GM18867 (cell line): ENCODE measurements at regions not wholly inside any gene's neighbourhood (a gene's known extent, or its start where the extent isn't known, plus 50 kb on each side); places are given as distances from the start of the nearest gene placed in this dataset.

Experiments used
- ATAC-seq: cut with Tn5 transposase; IDR thresholded peaks from one replicate; pipeline ENCODE4 v1.9.1; 2021; ENCODE audit warnings: mild to moderate bottlenecking, moderate library complexity; ENCODE audit not compliant: unreplicated experiment

DNA sequence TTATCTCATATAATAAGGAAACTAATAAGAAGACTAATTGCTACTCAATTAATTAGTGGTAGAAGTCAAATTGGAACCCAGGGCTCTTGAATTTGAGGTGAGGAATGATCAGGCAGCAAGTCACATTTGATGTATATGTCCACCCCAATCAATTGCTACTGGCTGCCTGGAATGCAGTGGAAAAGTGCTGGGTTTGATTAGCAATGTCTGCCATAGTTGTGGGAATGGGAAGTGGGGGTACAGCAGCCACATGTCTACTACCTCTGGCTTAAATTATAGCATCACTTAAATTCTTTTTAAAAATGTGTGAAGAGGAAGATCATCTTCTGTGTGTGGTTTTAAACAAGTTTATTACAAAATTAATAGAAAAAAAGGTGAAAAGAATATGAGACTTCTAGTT is 50.8 kb upstream of the NAV2 start:
- no peak for ATAC-seq

DNA sequence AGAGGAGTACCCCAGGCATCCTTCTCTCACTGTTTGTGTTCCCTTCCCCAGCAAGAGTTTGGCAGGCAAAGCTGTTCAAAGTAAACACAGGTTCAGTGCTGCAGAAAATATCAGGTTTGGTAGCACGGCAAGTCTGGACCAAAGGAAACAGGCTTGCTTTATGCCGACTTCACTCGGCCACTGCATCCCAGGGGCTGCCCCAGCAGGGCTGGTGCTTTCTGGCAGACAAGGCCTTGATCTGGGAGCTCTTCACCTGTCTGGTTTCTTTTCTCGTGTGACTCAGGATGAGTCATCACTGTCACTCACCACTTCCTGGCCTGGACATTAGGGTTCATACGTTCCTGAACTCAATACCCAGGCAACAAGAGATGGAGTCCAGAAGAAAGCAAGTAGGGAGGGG is 52.6 kb upstream of the NAV2 start:
- ATAC-seq = peak; percentile 100

DNA sequence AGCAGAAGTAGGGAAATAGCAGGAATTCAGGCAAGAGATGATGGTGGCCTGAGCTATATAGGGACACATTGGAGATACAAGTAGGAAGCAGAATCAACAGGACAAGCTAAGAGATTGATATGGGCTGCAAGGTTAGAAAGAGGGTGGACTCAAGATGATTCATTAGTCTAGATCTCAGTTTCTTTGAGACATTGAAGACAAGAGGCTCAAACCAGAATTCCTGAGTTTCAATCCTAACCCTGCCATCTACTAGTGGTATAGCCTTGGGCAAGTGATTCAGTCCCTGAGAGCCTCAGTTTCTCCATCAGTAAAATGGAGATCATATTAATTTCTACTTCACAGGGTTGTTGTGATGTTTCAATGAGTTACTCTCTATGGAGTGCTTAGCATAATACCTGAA is 53.1 kb upstream of the NAV2 start:
- ATAC-seq = no peak

DNA sequence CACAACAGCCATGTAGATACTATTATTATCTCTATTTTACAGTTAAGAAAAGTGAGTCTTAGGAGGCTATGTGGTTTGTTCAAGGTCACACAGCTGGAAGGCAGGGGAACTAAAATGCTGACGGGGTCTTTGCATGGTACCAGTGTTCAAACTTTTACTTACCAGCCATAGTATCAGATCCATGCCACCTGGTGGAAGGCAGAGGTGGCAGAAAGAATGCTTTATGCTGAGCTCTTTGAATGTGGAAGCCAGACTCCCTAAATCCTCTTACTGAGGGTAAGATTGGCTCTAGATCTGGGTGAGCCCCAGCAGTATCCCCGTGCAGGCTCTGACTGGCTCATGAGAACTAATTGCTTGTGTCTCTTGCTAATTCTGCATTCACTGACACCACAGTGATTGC is 54.3 kb upstream of the NAV2 start:
- ATAC-seq = no peak

DNA sequence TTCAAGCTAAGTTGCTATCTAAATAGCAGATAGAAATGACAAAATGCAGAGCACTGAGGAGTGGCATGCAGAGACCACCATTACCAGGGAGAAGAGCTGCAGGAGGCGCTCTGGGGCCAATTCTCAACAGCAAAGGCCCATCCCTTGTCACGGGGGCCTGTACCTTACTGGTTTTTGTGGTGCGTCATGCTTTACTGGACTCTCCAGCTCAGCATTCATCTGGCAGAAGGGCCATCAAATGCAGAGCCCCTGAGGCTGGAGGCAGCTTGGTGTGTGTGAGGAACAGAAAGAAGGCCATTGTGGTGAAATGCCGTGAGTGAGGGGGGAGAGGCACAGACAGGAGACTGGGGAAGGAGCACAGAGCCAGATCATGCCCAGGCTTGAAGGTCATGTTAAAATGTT is 56.5 kb upstream of the NAV2 start:
- no peak for ATAC-seq

DNA sequence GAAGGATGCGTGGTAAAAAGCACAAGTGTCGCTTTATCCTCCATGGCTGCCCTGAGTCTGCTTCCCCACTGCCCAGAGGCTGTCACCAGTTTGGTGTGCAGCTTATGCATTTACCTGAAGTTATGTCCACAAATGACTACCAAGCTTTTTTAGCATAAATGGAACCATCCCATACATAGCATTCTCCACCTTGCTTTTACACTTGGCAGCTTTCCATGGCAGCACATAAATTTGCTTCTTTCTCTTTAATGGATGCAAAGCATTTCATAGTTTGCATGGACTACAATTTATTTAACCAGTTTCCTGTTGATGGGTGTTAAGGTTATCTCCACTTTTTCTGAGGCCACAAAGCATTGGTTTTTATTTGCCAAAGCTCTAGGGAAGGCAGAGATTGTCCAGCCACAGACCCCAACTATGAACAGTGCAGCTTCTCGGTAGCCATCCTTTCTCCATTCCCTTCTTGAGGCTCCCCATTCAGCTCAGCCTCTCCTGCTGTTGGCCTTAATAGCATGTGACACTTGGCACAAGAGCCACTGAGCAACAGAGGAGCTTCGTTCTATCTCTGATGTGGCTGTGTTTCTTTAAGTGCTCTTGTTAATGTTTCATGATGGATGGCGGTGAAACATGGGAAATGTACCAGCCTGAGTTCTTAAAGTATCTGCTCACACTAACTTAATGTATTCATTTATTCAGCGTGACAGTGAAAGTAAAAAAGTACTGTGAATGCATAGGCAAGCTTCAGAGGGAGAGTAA is 59.8 kb upstream of the NAV2 start:
- ATAC-seq = no peak

DNA sequence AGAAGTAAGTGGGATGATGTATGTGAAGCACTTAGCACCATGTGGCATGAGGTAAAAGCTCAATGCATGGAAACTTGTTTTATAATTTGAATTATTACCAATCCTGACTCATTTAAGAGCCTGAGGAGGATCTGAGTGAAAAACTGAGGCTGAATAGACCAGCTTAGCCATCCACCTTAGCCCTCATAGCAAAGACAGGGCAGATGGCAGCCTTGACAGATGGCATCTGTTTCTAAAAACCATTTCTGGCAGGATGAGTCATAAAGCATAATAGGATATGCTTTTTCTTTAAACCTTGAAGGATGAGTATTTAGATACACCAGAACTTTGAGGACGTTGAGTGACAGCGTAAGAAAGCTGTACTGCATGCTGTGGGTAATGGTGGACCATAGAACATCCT is 61.0 kb upstream of the NAV2 start:
- no peak for ATAC-seq

DNA sequence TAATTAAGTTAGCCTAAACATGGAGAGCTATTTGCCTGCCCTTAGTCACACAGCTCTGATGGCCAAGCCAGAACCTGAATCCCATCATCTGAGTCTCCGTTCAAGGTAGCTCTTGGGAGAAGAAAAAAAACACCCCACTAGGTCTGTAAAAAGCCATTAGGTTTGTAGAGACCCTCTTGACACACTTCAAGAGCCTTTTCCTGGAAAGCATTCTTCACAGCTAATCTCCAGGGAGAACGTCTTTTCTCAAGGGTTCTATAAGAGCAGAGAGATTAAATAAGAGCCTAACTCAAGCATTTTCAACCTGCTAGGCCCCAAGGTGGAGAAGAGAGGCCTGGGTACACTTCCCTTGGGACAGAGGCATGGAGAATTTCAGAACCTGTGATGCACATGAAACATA is 61.6 kb upstream of the NAV2 start:
- no peak for ATAC-seq

DNA sequence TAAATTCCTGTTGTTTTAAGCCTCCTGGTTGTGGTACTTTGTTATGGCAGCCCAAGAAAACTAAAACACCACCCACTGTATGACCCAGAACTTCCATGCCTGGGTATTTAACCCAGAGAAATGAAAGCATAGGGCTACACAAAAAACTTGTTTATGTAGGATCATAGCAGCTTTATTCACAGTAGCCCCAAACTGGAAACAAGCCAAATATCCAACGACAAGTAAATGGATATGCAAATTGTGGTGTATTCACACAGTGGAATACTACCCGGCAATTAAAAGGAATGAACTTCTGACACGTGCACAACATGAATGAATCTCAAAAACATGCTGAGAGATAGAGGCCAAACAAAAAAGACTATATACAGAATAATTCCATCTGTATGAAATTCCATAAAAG is 62.2 kb upstream of the NAV2 start:
- ATAC-seq = no peak

DNA sequence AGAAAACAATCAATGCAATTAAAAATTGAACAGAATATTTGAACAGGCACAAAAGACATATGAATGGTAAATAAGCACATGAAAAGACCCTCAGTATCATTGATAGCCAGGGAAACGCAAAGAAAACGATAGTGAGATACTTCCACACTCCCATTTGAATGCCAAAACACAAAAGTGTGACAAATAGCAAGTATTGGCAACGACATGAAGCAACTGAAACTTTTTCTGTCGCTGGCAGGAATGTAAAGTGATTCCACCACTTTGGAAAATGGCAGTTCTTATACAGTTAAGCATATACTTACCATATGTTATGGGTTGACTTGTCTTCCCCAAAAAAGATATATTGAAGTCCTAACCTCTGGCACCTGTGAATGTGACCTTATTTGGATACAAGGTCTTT is 62.9 kb upstream of the NAV2 start:
- ATAC-seq = no peak

DNA sequence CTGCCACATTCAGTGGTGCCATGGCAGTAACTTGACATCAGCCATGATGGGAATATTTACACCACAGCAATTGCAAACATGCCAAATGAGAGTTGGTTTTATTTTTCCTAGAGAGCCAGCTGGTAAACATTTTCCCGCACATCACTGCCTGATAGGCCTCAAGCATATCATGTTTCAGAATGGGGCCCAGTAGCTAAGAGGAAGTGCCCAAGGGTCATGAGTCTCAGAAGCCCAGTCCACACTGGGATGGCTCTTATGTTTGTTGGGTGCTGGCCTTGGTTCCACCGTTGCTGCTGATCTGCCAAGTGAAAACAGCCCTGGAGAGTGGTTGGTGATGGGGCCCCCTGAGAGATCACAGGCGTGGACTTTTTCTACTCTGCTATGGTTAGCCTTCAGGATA is 64.3 kb upstream of the NAV2 start:
- ATAC-seq = no peak

DNA sequence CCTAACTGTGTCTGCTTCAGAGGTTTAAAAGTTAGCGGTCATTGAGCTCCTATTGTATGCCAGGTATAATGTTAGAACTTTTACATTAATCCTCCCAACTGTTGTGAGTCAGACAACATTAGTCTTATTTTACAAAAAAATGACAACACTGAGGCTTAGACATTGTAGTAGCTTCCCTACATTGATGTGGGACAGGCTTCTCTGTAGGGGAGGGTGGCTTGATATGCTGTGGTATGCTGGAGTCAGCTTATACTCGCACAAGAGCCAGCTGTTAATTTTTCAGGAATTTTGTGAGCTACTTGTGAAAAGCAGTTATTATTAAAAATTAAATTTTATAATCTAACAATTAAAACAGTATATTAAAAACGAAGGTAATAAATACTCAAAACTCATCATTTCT is 64.8 kb upstream of the NAV2 start:
- no peak for ATAC-seq

DNA sequence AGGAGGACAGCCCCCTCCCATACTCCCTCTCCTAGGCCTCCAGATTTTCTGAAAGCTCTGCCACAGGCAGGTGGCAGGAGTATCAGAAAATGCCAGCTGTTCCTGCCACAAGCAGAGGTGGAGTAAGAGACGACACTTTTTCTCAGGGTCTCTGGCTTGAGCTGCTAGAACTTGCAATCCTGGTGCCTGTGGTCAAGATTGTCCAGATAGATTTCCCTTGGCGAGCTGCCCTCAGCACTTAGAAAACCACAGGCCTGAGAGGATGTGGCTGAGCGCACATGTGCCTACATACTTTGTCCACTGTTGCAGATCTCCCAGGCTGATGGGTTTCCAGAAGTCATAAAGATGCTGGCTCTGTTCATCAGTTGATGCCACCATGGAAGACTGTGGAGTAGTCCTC is 65.7 kb upstream of the NAV2 start:
- no peak for ATAC-seq

DNA sequence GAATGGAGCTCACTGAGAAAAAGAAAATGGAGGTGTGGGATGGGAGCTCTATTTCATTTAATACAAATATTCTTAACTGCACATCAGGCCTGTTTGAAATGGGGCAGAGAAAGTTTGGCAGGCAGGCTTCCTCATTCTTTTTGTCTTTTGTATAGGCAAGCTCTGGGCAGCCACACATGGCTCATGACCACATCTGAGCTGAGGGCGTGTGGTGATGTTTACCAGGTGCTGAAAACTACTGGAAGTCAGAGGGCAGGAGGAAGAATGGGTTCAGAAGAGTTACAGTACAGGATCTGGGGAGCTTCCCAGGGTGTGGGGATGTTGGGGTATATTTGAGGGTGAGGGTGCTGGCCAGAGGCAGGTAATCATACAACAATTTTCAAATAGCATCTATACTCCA is 66.3 kb upstream of the NAV2 start:
- ATAC-seq = no peak

DNA sequence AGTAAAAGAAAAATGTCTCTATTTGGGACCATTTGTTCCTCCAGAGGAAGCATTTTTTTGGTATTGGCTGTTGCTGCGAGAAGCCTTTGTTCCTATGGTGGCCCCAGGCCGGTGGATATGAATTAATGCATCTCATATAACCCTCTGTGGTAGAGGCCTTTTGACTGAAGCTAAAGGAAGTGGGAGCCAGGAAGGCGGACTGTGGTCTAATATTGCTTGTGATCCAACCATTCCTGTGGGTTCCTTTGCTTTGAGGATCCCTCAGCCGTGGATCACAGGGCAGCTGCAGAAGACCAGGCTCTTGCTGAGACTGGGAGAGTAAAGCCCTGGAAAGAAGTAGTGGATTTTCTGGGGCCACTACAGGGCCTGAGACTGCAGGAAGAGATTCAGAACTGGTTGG is 68.3 kb upstream of the NAV2 start:
- no peak for ATAC-seq

DNA sequence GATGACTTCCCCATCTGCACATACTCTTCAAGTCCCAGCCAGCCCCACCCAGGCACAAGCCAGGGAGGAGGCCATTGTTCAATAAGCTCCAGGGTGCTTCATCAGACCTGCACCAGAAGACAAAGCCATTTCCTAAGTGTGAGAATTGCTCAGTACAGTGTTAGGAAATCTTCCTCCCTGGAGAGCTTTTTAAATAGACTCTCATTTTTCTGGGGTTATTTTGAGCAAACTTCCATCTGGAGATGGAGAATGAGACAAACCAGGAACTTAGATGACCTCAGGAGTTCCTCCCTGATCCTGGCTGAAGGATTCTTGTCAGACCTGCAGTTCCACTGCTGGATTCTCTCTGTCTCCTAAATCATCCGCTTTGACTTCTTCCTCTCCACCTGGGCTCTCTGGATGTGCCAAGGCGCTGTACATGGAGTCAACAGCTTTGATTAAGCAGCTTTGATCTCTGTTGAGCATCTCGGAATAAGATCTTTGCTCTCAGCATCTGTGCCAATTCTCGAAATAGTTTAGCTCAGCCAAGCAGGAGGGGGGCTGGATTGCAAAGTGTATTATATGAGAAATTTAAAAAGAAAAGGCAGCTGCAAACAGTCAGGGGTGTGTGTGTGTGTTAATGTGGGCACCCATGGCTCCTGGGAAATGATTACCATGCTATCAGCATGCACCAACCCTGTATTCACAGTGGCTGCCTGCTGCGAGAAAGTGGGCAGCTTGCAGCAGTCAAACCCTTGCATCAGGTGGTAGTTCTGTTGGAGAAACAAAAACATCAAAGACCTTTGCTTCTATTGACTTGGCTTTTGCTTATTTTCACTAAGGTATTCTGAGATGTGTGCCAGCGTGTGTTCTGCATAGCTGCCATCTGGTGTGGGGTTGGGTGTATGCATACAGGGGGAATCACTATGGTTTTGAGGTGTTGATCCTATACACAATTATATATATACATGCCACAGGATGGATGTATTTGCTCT is 70.2 kb upstream of the NAV2 start:
- ATAC-seq = no peak

DNA sequence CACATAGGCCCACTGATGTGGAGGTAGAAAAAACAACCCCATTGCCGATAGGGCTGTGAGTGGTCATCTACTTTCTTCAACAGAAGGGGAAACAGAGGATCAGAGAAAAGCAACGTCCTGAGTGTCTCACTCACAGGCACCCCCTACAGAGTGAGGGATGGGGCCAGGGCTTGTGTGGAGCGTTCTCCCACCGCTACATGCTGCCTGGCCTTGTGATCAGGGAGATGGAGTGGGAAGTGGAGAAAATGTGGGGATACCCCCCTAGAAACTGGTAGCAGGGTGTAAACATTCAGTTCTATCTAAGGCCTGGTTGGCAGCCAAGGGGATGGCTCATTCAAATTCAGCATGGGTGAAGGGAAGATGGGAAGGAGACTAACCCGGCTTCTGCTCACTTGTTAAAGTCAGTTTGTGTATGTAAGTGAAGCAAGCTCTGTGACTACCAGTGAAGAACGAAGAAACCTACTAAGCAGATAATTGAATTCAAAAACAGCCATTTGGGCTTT is 73.0 kb upstream of the NAV2 start:
- ATAC-seq = no peak

DNA sequence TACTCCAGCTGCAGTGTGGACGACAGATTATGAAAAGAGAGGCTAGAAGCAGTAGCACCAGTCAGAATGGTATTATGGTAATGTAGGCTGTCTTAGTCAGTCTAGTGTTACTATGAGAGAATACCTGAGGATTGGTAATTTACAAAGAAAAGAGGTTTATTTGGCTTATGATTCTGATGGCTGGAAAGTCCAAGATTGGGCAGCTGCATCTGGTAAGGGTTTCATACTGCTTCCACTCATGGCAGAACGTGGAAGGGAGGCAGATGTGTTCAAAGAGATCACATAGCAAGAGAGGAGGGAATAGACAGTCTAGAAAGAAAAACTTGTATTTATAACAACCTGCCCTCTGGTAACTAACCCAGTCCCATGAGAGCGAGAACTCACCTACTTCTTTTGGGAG is 77.3 kb upstream of the NAV2 start:
- no peak for ATAC-seq

DNA sequence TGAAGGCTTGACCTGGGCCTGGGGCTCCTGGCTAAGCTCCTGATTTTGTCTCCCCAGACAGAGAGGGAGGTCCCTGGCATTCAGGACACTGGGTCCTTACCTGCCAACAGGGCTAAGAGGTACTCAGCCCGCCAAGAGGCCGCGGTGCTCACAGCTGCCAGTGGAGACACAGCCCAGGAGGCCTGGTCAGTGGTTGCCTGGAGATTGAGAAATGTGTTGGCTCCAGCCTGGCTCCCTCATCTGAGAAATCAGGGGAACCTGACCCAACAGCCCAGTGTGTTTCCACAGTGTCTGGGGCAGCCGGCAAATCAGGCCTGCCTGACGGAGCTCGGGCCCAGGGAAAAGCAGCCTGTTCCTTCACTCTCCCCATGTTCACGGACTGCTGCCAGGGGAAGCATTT is 79.4 kb upstream of the NAV2 start:
- no peak for ATAC-seq

DNA sequence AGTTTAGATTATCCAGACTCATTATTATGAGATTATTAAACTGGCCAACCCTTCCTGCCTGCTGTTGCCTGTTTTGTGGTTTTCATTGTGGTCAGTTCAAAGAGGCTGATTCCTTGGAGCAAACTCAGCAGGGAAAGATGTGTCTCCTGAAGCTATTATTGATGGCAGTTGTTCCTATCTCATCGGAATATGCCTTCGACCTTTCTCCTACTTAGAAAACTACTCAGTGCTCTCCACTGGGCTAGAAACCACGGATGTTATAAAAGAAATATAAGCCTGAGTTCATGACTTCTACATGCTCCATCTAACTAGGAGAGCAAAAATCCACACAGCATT is 80.2 kb upstream of the NAV2 start:
- no peak for ATAC-seq

DNA sequence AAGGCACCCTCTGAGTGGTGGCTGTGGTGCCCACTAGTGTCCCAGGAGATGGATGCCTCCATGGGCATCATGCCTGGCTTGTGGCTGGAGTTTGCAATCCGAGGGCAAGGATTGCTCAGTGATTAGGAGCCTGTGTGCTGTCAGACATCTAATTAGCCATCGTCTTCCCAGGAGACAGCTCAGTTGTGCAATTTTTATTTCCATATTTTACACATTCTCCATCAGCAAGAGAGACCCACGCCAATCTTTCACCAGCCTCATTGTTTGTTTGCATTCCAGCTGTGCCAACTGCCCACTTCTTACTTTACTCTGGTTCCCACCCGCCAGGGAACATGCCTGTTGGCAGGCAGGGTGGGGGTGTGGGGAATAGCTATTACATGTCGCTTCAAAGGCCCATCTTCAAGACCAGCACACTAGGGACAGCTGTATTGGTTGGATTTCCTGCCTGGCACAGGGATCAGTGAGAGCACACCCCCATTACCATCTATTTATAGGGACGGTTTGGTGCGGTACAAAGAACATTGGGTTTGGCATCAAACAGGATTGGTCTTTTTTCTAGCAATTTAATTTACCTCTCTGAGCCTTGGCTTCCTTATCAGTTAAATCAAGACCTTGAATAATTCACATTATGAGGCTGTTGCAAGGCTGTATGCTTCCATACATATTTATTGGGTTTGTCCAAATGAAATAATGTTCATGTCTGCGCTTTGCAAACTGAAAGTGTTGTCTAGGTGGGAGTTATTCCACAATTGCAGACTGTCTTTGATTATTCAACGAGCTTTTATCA is 80.7 kb upstream of the NAV2 start:
- ATAC-seq = no peak
